Sigmoid colon (tissue), 4 donors: ENCODE measurements at regions not wholly inside any gene's neighbourhood (a gene's known extent, or its start where the extent isn't known, plus 50 kb on each side); places are given as distances from the start of the nearest gene placed in this dataset.
"Not testable (repeated sequence)": the region's sequence is repeated elsewhere in the genome, so short reads cannot be mapped to it uniquely, and the experiment has no call there.

Experiments
- CTCF ChIP-seq, 4 experiments: fragments of 450-650 bp in 3 of 4; fragments of 200-600 bp in 1 of 4; IDR thresholded peaks; one replicate each; pipeline ENCODE4 v1.5.1; 2016 to 2019; ENCODE audit warnings: antibody characterized with exemption in 4 of 4, mild to moderate bottlenecking in 3 of 4, moderate library complexity in 2 of 4
- POLR2AphosphoS5 ChIP-seq, 4 donors: sonication (generic); formaldehyde crosslinking; IDR thresholded peaks; one replicate each; pipeline ENCODE4 v1.6.1; 2017; ENCODE audit warnings: antibody characterized with exemption in 4 of 4

GRCh38 chr9:106492126-106492525 lies 370.8 kb upstream of the ZNF462 start:
- TF ChIP-seq CTCF, POLR2AphosphoS5 (IDR thresholded peaks at IDR 0.05): not testable (repeated sequence)
